Right lobe of liver (tissue), 6 donors: ENCODE measurements at regions not wholly inside any gene's neighbourhood (a gene's known extent, or its start where the extent isn't known, plus 50 kb on each side); places are given as distances from the start of the nearest gene placed in this dataset.

Experiments used
- ATAC-seq, 4 donors: fragments of 200-7000 bp; cut with Tn5 transposase; one replicate each; pipeline ENCODE4 v1.9.1; 2020; ENCODE audit warnings: mild to moderate bottlenecking in 4 of 4, moderate library complexity in 4 of 4
- DNase-seq, 3 donors: peaks; one replicate each; pipeline ENCODE4 v3.0.0-alpha.2; 2020
- H3K27ac ChIP-seq, 3 donors: fragments of 200-600 bp; one replicate each; pipeline ENCODE4 v1.8.0; 2022
- H3K27me3 ChIP-seq, 2 donors: fragments of 200-600 bp; one replicate each; pipeline ENCODE4 v1.8.0; 2022
- H3K36me3 ChIP-seq, 4 donors: fragments of 200-600 bp; sonication (generic) in 1 of 4; one replicate each; pipeline versions ENCODE4 v1.5.1 to v1.8.0; 2017 to 2022; ENCODE audit warnings: control low read depth in 1 of 4
- H3K4me1 ChIP-seq, 4 donors: fragments of 200-600 bp; sonication (generic) in 1 of 4; one replicate each; pipeline versions ENCODE4 v1.5.1 to v1.8.0; 2017 to 2022; ENCODE audit warnings: control low read depth in 1 of 4
- H3K4me3 ChIP-seq, 3 donors: fragments of 200-600 bp; one replicate each; pipeline ENCODE4 v1.8.0; 2022
- H3K9me3 ChIP-seq, 4 donors: fragments of 200-600 bp; sonication (generic) in 1 of 4; one replicate each; pipeline versions ENCODE4 v1.5.1 to v1.8.0; 2017 to 2022; ENCODE audit warnings: control low read depth in 1 of 4
- CTCF ChIP-seq, 4 donors: fragments of 200-600 bp in 3 of 4; fragments of 450-650 bp in 1 of 4; IDR thresholded peaks; one replicate each; pipeline versions ENCODE4 v1.5.1 to v1.8.0; 2016 to 2022; ENCODE audit warnings: antibody characterized with exemption in 4 of 4, mild to moderate bottlenecking in 2 of 4
- POLR2A ChIP-seq: fragments of 450-650 bp; IDR thresholded peaks from one replicate; pipeline ENCODE4 v1.6.1; 2017; ENCODE audit warnings: antibody characterized with exemption, mild to moderate bottlenecking
- WGBS: methylation state at CpG from one replicate; pipeline ENCODE4 v1.1.6; 2018; ENCODE audit warnings: low coverage, low lambda C conversion rate; ENCODE audit not compliant: insufficient coverage; ENCODE audit errors: missing lambda C conversion rate; 5-methylcytosine and 5-hydroxymethylcytosine counted together
- intact Hi-C, 2 donors: fragments of 100-400 bp; cut with DNase I; formaldehyde crosslinking; loops; one replicate each; pipeline versions ENCODE4 v1.11.2 to v1.14.1; 2022
- donor health status: DM: no; HTN: yes; CAD: no.
- donor health status: DM: no; HTN: no; CAD: no.
- donor health status: DM: no; HTN: no; CAD: no.
- donor health status: DM: no; HTN: yes; CAD: no.
- donor health status: DM: no; HTN: yes; CAD: no.

GRCh38 chr15:53847745-53848144 is 88.3 kb upstream of the WDR72 start:
- intact Hi-C loops: no loop called here

GRCh38 chr15:53844634-53845033 is 85.2 kb upstream of the WDR72 start:
- H3K27ac ChIP-seq: no peak overlapping the region

More at GRCh38 chr15:53847745-53848144, 88.3 kb upstream of the WDR72 start:
- ATAC-seq (no peak), DNase-seq (no peak)
- Histone ChIP-seq H3K9me3 (no peaks in the 10 kb centered on the region), H3K4me1 (no peaks in the 10 kb centered on the region), H3K27me3 (no peaks in the 10 kb centered on the region), H3K27ac (no peak overlapping the region), H3K4me3 (no peak overlapping the region), H3K36me3 (no peaks in the 10 kb centered on the region)
- TF ChIP-seq CTCF (IDR thresholded peaks at IDR 0.05) (no peak), POLR2A (no peak)
- 29% methylated on average over 2 of the region's 2 CpGs for WGBS

GRCh38 chr15:53843869-53844569 is 84.6 kb upstream of the WDR72 start:
- H3K4me1 ChIP-seq: no peaks in the 10 kb centered on the region
- H3K4me3 ChIP-seq: no peak overlapping the region
- H3K9me3 ChIP-seq: no peaks in the 10 kb centered on the region
- intact Hi-C loops: no loop called here
- H3K36me3 ChIP-seq: no peaks in the 10 kb centered on the region
- DNase-seq (no peak), ATAC-seq (no peak)
- TF ChIP-seq POLR2A (no peak), CTCF (IDR thresholded peaks at IDR 0.05) (no peak)
- no peak overlapping the region for H3K27ac ChIP-seq
- WGBS: 24% methylated on average over 3 of the region's 3 CpGs
- no peaks in the 10 kb centered on the region for H3K27me3 ChIP-seq

More at GRCh38 chr15:53844634-53845033, 85.2 kb upstream of the WDR72 start:
- H3K9me3 ChIP-seq: no peaks in the 10 kb centered on the region
- no peak for TF ChIP-seq CTCF (IDR thresholded peaks at IDR 0.05)
- no peak for TF ChIP-seq POLR2A
- no peaks in the 10 kb centered on the region for H3K27me3 ChIP-seq
- no peak for ATAC-seq
- intact Hi-C loops: no loop called here
- no peaks in the 10 kb centered on the region for H3K36me3 ChIP-seq
- WGBS: 81% methylated on average over 2 of the region's 2 CpGs
- H3K4me3 ChIP-seq: no peak overlapping the region
- H3K4me1 ChIP-seq: no peaks in the 10 kb centered on the region
- no peak for DNase-seq

GRCh38 chr15:53843166-53843565 is 83.7 kb upstream of the WDR72 start:
- H3K4me3 ChIP-seq: no peak overlapping the region
- DNase-seq (no peak), ATAC-seq (no peak)
- no peaks in the 10 kb centered on the region for H3K27me3 ChIP-seq
- no peak for TF ChIP-seq POLR2A
- TF ChIP-seq CTCF (IDR thresholded peaks at IDR 0.05): no peak
- 80% methylated on average over 2 of the region's 2 CpGs for WGBS
- H3K4me1 ChIP-seq: no peaks in the 10 kb centered on the region
- no peaks in the 10 kb centered on the region for H3K36me3 ChIP-seq
- H3K27ac ChIP-seq: no peak overlapping the region
- intact Hi-C loops: no loop called here
- no peaks in the 10 kb centered on the region for H3K9me3 ChIP-seq

- ATAC-seq (no peak), DNase-seq (no peak)
- intact Hi-C loops: no loop called here
- H3K27ac ChIP-seq: no peak overlapping the region
- TF ChIP-seq CTCF (IDR thresholded peaks at IDR 0.05): no peak
- no peak for TF ChIP-seq POLR2A
- WGBS: 16% methylated on average over 1 of the region's 1 CpG
- H3K36me3 ChIP-seq: no peaks in the 10 kb centered on the region
- no peaks in the 10 kb centered on the region for H3K27me3 ChIP-seq
- H3K4me1 ChIP-seq: no peaks in the 10 kb centered on the region
- no peak overlapping the region for H3K4me3 ChIP-seq
- H3K9me3 ChIP-seq: no peaks in the 10 kb centered on the region
These were observed 82.2 kb upstream of the WDR72 start for GRCh38 chr15:53841651-53842050.
